Osteoblast (primary cell): ENCODE measurements at regions not wholly inside any gene's neighbourhood (a gene's known extent, or its start where the extent isn't known, plus 50 kb on each side); places are given as distances from the start of the nearest gene placed in this dataset.
"Not testable (repeated sequence)": the region's sequence is repeated elsewhere in the genome, so short reads cannot be mapped to it uniquely, and the experiment has no call there.

Source experiments
- DNase-seq: peaks from one replicate; pipeline ENCODE4 v3.0.0; 2011; ENCODE audit warnings: low spot score, mixed read lengths; ENCODE audit not compliant: insufficient read length; ENCODE audit errors: missing footprints
- H2AFZ ChIP-seq: 2 replicates; pipeline ENCODE4 v1.6.0; 2011; ENCODE audit warnings: mild to moderate bottlenecking, low read length
- H3K27ac ChIP-seq: 2 replicates; pipeline ENCODE4 v1.5.1; 2011; ENCODE audit warnings: mild to moderate bottlenecking, low read depth, low read length, moderate library complexity
- H3K27me3 ChIP-seq: 2 replicates; pipeline ENCODE4 v1.6.0; 2012; ENCODE audit warnings: mild to moderate bottlenecking, control low read depth, inconsistent platforms, low read length, moderate library complexity; ENCODE audit not compliant: insufficient read depth
- H3K36me3 ChIP-seq: 2 replicates; pipeline ENCODE4 v1.5.1; 2011; ENCODE audit warnings: mild to moderate bottlenecking, low read length, control low read depth, moderate library complexity; ENCODE audit not compliant: insufficient read depth
- H3K4me1 ChIP-seq: 2 replicates; pipeline ENCODE4 v1.5.1; 2011; ENCODE audit warnings: mild to moderate bottlenecking, low read length, control low read depth, moderate library complexity; ENCODE audit not compliant: insufficient read depth
- H3K4me2 ChIP-seq: 2 replicates; pipeline ENCODE4 v1.6.0; 2011; ENCODE audit warnings: mild to moderate bottlenecking, low read length; ENCODE audit not compliant: insufficient read depth
- H3K4me3 ChIP-seq: fragments of 200-600 bp; sonication (generic); 3 replicates; pipeline ENCODE4 v1.5.1; 2012; ENCODE audit warnings: mild to moderate bottlenecking, low read length, inconsistent platforms; ENCODE audit not compliant: insufficient read depth
- H3K79me2 ChIP-seq: 2 replicates; pipeline ENCODE4 v1.6.0; 2012; ENCODE audit warnings: mild to moderate bottlenecking, low read length, control low read depth, inconsistent platforms; ENCODE audit not compliant: insufficient read depth
- H3K9me3 ChIP-seq: 2 replicates; pipeline ENCODE4 v1.5.1; 2011; ENCODE audit warnings: low read depth, low read length, control low read depth
- H4K20me1 ChIP-seq: 2 replicates; pipeline ENCODE4 v1.6.0; 2012; ENCODE audit warnings: mild to moderate bottlenecking, low read length, control low read depth; ENCODE audit not compliant: insufficient read depth
- CTCF ChIP-seq: IDR thresholded peaks from 2 replicates; pipeline ENCODE4 v1.5.1; 2011; ENCODE audit warnings: mild to moderate bottlenecking, low read depth, low read length, moderate library complexity; ENCODE audit errors: extremely low read depth

GRCh38 chr5:12659686-12660085 lies 755.4 kb upstream of the CTNND2 start:
- H3K4me1 ChIP-seq = no peaks in the 10 kb centered on the region
- H3K36me3 ChIP-seq = no peaks in the 10 kb centered on the region
- no peak overlapping the region for H3K27ac ChIP-seq
- H3K4me2 ChIP-seq = no peak overlapping the region
- no peak for DNase-seq
- TF ChIP-seq CTCF = no peak
- H4K20me1 ChIP-seq = no peaks in the 10 kb centered on the region
- H3K79me2 ChIP-seq = no peaks in the 10 kb centered on the region
- H3K4me3 ChIP-seq = no peak overlapping the region
- H3K9me3 ChIP-seq = no peaks in the 10 kb centered on the region
- no peaks in the 10 kb centered on the region for H3K27me3 ChIP-seq
- H2AFZ ChIP-seq = no peak overlapping the region

GRCh38 chr5:12658871-12659446 lies 754.7 kb upstream of the CTNND2 start:
- H3K4me2 ChIP-seq = no peak overlapping the region
- no peaks in the 10 kb centered on the region for H4K20me1 ChIP-seq
- H3K27ac ChIP-seq = no peak overlapping the region
- no peaks in the 10 kb centered on the region for H3K4me1 ChIP-seq
- H3K9me3 ChIP-seq = no peaks in the 10 kb centered on the region
- no peaks in the 10 kb centered on the region for H3K79me2 ChIP-seq
- no peak for TF ChIP-seq CTCF
- no peak for DNase-seq
- no peak overlapping the region for H3K4me3 ChIP-seq
- H3K36me3 ChIP-seq = no peaks in the 10 kb centered on the region
- no peaks in the 10 kb centered on the region for H3K27me3 ChIP-seq
- no peak overlapping the region for H2AFZ ChIP-seq

GRCh38 chr5:12657914-12658474 lies 753.7 kb upstream of the CTNND2 start:
- not testable (repeated sequence) for H3K27ac ChIP-seq, H3K79me2 ChIP-seq, H4K20me1 ChIP-seq, H2AFZ ChIP-seq, H3K4me2 ChIP-seq, H3K4me1 ChIP-seq, DNase-seq, H3K9me3 ChIP-seq, H3K27me3 ChIP-seq, H3K4me3 ChIP-seq, H3K36me3 ChIP-seq

- Histone ChIP-seq H4K20me1 (no peaks in the 10 kb centered on the region), H3K9me3 (no peaks in the 10 kb centered on the region), H3K27ac (no peak overlapping the region), H3K4me3 (no peak overlapping the region), H3K4me2 (no peak overlapping the region), H3K27me3 (no peaks in the 10 kb centered on the region), H2AFZ (no peak overlapping the region), H3K4me1 (no peaks in the 10 kb centered on the region), H3K79me2 (no peaks in the 10 kb centered on the region), H3K36me3 (no peaks in the 10 kb centered on the region)
- no peak for DNase-seq
- TF ChIP-seq CTCF = no peak
Observed at GRCh38 chr5:12655675-12656074, 751.4 kb upstream of the CTNND2 start.
